ENCODE measurements at regions not wholly inside any gene's neighbourhood (a gene's known extent, or its start where the extent isn't known, plus 50 kb on each side); places are given as distances from the start of the nearest gene placed in this dataset.

GRCh38 chr12:128055567-128055966 is 211.4 kb upstream of the TMEM132C start:
- DNase-seq: no peak

GRCh38 chr12:128056136-128056801 is 210.7 kb upstream of the TMEM132C start:
- DNase-seq: no peak

- no peak for DNase-seq
Observed at GRCh38 chr12:128057586-128057985, 209.4 kb upstream of the TMEM132C start.

GRCh38 chr12:128059621-128060370 is 207.2 kb upstream of the TMEM132C start:
- no peak for DNase-seq

- DNase-seq: no peak
Observed at GRCh38 chr12:128068211-128068610, 198.8 kb upstream of the TMEM132C start.

GRCh38 chr12:128069359-128069997 is 197.5 kb upstream of the TMEM132C start:
- peak; percentile 36 for DNase-seq

- no peak for DNase-seq
Observed at GRCh38 chr12:128073937-128074336, 193.0 kb upstream of the TMEM132C start.

GRCh38 chr12:128075332-128075731 is 191.6 kb upstream of the TMEM132C start:
- no peak for DNase-seq

GRCh38 chr12:128076188-128076587 is 190.8 kb upstream of the TMEM132C start:
- DNase-seq: no peak

- DNase-seq: no peak
Observed at GRCh38 chr12:128077211-128077916, 189.6 kb upstream of the TMEM132C start.

- no peak for DNase-seq
Observed at GRCh38 chr12:128077917-128078298, 189.1 kb upstream of the TMEM132C start.

GRCh38 chr12:128078301-128078971 is 188.5 kb upstream of the TMEM132C start:
- DNase-seq: no peak

GRCh38 chr12:128079446-128079845 is 187.5 kb upstream of the TMEM132C start:
- DNase-seq: no peak

GRCh38 chr12:128083132-128083729 is 183.7 kb upstream of the TMEM132C start:
- DNase-seq: no peak

GRCh38 chr12:128088926-128089325 is 178.0 kb upstream of the TMEM132C start:
- no peak for DNase-seq

GRCh38 chr12:128089961-128090360 is 177.0 kb upstream of the TMEM132C start:
- DNase-seq: no peak

- DNase-seq: no peak
Observed at GRCh38 chr12:128091101-128091720, 175.8 kb upstream of the TMEM132C start.

GRCh38 chr12:128091951-128092382 is 175.0 kb upstream of the TMEM132C start:
- DNase-seq: no peak

- DNase-seq: no peak
Observed at GRCh38 chr12:128098730-128099129, 168.2 kb upstream of the TMEM132C start.

- DNase-seq: no peak
Observed at GRCh38 chr12:128103152-128103551, 163.8 kb upstream of the TMEM132C start.

GRCh38 chr12:128109236-128109635 is 157.7 kb upstream of the TMEM132C start:
- no peak for DNase-seq

GRCh38 chr12:128109636-128110035 is 157.3 kb upstream of the TMEM132C start:
- DNase-seq: no peak

Measured in NCI-H1105 (cell line).